Stimulated activated CD4-positive, alpha-beta T cell treated with anti-CD3 and anti-CD28 coated beads, Interleukin-1b, Interleukin-23, amount 100 ng/mL, for 24 hours (primary cell): ENCODE measurements at regions not wholly inside any gene's neighbourhood (a gene's known extent, or its start where the extent isn't known, plus 50 kb on each side); places are given as distances from the start of the nearest gene placed in this dataset.
"Not testable (repeated sequence)": the region's sequence is repeated elsewhere in the genome, so short reads cannot be mapped to it uniquely, and the experiment has no call there.

Experiments used
- DNase-seq, 4 experiments: peaks; one replicate each; pipeline ENCODE4 v3.0.0-alpha.2; 2020; ENCODE audit warnings: low read depth in 4 of 4, low spot score in 1 of 4

DNA sequence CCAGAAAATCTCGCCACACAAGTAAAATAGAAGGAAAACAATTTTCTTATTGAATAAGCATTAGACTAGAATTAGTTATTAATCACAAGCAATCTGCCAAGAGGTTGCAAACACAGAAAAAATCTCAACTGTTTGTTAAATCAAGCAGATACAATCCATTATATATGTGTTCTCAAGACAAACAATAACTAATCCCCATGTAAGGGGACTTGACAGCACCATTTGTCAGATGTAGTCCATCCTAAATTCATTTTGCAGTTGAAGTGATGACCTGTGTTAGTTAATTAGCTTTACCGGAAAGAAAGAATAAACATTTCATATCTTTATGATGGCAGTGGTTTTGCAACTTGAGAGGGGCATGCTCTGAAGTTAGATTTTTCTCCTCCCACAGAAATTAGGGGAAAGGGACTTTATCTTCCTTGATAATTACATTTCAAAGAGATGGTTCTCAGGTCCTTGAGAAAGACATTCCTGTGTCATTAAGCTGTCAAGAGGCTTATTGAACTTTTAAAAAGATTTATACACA, 1588.0 kb downstream of the GRIK2 start:
- no peak for DNase-seq

DNA sequence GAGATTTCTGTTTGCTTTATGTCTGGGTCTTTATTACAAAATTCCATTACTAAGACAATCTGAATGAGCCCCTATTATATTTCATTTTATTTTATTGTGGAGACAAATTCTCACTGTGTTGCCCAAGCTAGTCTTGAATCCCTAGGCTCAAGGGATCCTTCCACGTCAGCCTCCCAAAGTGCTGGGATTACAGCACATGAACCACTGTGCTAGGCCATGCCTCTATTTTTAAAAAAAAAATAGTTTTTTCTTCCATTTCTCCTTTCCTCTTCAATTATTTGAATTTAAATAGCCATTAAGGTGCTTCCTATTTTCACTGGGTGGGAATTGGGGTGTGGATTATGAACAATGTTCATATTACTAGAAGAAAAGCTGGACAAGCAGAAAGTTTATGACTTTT, 1587.4 kb downstream of the GRIK2 start:
- no peak for DNase-seq

DNA sequence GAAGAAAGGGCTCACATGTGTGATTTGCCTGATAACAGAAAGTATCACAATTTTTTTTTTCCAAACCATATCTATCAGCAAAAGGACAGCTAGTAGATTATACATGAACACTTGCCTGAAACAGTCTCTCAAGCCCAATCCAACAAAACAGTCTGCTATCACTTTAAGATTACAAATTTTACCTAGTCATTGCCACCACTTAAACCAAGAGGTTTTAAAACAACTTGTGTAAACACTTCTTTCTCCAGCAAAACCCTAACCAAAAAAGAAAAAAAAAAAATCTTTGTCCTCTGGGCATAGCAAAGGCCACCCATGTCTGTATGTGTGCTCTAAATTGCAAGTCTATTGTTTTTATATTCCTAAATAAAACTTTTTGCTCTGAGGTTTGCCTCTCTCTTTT, 1568.4 kb downstream of the GRIK2 start:
- DNase-seq, result no peak

DNA sequence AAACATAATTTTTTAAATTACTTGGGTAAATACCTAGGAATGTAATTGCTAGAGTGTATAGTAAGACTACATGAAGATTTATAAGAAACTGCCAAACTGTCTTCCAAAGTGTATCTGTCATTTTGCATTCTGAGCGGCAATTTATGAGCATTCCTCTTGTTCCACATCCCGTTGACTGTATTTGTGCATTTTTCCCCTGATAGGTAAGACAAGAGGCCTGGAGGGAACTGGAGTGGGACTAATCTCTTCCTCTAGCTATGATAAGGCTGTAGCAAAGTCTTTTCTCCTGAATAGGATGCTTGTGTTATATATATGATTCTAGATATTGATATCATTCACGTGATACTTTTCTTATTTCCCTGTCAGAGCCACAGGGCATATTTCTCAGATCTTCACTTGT, 1557.5 kb downstream of the GRIK2 start:
- no peak for DNase-seq

DNA sequence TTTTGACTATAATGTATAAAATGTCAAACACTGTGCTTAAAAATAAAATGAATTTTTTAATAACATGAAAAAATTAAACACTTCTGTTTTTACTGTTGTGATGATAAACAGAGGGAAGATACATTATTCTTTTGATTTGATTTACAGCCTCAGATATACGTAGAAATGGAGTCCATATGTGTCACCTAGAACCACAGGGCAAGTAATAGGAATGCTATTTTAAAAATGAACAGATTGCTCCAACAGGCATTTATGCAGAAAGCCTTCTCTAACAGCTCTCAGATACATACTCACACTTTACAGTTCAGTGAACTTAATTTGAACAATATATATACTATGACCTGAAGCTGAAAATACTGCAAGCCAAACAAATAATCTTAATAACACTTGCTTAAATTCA, 1551.0 kb downstream of the GRIK2 start:
- DNase-seq, result no peak

DNA sequence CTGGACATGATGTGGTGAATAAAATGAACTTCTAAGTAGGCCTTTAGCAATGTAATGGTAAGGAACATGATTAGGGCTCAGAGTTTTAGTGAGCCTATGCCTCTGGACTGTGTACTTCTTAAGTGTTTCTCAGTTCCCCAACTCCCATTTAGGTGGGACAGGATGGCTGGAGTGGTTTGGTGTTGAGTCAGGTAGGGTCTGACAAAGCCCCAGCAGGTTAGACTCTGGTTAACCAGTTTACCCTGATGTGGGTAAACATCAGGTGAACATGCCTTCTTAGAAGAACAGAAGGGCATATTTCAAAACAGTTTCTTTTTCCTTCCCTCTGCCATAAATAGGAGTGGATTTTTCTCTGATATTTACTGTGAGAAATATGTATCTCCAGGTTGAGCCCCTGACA, 1548.7 kb downstream of the GRIK2 start:
- no peak for DNase-seq

DNA sequence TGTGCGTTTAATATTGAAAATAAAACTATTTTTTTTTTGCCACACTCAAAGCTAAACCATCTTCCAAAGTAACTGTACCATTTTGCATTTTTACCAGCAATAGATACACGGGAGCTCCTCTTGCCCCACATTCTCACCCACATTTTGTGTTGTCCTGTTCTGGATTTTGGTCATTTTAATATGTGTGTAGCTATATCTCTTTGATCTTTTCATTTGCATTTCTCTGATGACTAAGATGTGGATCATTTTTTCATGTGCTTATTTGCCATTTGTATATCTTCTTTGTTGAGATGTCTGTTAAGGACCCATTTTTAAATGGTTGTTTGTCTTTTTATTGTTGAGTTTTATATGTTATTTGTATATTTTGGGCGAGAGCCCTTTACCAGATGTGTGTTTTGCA, 1543.5 kb downstream of the GRIK2 start:
- no peak for DNase-seq

DNA sequence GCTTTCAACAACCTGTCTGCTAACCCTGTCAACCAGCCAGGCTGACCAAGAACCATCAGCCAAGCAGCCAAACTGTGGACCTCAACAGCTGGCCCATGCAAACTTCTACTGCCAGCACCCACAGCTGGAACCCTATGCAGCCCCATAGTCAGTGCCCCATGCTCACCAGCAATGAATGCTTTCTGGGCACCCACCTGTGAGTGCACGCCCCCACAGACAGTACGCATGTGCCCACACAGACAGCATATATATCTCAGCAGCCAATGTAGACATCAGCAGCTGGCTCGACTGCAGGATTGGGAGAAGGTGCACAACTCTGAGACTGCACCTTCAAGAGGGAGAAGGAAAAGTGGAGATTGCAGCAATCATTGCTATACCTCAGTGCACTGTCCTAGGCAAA, 1534.6 kb downstream of the GRIK2 start:
- no peak for DNase-seq

DNA sequence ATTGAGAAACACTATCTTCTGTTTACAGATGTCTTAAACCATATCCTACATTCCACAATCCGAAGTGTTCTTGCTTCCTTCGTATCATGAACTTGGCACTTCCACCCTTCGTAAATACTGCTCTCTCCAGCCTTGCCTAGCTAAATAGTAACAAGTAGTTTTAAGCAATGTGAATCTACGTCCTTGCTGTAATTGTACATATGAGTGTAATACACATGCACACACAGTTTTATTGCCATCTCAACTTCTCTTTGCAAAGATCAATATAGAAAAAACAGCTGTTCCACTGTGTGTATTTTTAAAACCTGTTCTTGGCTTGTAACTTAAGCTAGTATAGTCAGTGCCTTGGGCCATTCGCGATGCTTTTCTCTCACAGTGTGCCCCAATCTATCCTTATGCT, 1524.7 kb downstream of the GRIK2 start:
- no peak for DNase-seq

DNA sequence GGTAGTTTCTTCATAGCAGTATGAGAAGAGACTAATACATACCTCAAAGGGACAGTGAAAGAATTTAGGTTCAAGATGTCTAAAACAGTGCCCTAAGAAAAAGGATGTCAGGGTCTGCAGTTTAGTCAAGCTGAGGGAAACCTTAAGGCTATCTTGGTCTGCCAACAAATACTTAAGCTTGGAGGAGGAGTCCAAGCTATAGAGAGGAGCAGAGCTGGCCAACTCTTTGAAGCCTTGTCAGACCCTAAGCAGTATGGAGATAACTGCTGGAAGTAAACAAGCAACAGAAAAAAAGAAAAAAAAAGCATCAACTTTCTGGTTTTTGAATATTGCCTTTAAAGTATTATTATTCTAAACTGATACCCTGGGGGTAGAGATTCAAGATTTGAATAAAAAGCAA, 1518.1 kb downstream of the GRIK2 start:
- no peak for DNase-seq

DNA sequence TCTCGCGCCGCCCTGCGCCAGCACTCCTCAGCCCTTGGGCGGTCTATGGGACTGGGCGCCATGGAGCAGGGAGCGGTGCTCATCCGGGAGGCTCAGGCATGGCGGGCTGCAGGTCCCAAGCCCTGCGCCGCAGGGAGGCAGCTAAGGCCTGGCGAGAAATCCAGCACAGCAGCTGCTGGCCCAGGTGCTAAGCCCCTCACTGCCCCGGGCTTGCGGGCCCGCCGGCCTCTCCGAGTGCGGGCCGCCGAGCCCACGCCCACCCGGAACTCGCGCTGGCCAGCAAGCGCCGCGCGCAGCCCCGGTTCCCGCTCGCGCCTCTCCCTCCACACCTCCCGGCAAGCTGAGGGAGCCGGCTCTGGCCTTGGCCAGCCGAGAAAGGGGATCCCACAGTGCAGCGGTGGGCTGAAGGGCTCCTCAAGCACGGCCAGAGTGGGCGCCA, 1517.2 kb downstream of the GRIK2 start:
- DNase-seq, result not testable (repeated sequence)

DNA sequence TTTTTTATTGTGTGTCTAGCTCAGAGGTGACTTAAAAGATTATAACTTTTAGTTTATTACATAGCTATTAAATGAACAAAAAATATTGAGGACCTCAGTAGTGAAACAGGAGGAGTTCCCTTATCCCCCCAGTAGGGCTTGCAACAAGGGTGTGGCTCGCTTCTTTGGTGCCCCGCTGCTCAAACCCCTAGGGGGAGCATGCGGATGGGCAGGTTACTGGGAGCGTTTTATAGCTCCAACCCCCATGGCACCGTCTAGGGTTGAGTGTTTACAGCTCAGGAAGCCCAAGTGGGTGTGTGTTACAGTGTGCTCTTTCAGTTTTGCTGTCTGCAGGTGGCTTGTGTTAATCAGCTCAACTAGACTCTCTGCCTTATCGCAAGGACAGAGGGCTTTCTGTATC, 1513.7 kb downstream of the GRIK2 start:
- DNase-seq, result no peak

DNA sequence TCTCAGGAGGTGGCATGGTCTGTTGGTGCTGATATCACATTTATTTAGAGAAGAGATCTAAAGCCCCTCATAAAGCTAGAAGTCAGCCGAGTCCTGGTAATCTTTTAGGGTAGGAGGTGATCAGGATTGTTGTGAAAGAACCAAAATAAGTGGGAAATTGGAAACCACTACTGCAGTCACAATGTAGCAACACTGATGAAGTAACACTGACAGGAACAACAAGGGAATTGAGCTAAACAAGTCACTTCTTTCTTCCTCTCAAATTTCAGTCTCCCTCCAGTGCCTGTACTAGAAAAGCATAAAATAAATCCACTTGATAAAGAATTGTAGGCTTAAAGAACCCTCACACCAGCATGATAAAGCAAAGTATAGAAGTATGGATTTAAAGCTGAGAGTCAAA, 1509.0 kb downstream of the GRIK2 start:
- no peak for DNase-seq

DNA sequence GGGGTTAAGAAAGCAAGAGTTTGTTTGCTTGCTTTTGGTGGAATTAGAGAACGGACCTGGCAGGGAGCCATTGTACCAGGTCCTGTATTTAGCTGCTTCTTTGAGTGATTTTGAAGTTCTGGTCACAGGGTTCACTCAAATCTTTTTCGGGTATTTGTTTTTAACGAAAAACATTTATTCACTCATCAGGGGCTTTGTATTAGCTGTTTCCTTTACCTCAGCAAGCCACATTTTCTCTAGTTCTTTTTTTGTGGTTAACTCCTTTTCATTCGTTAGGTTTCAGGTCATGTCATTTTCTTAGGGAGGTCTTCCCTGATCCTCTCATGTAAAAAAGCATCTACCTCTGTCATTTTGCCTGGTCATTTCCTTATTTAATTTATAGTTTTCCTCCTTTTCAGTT, 1502.2 kb downstream of the GRIK2 start:
- no peak for DNase-seq

DNA sequence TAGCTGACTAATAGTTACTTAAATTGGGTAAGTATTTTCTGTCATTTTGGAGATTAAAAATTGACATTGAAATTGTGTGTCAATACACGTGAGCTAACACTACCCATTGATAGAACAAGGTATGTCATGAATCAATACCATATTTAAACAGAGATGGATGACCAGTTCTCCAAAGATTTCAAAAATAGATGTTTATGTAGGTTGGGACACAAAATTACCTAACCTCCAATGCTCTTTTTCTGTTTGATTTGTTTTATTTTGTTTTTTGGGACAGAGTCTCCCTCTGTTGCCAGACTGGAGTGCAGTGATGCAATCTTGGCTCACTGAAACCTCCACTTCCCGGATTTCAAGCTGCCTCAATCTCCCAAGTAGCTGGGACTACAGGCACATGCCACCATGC, 1491.7 kb downstream of the GRIK2 start:
- no peak for DNase-seq

DNA sequence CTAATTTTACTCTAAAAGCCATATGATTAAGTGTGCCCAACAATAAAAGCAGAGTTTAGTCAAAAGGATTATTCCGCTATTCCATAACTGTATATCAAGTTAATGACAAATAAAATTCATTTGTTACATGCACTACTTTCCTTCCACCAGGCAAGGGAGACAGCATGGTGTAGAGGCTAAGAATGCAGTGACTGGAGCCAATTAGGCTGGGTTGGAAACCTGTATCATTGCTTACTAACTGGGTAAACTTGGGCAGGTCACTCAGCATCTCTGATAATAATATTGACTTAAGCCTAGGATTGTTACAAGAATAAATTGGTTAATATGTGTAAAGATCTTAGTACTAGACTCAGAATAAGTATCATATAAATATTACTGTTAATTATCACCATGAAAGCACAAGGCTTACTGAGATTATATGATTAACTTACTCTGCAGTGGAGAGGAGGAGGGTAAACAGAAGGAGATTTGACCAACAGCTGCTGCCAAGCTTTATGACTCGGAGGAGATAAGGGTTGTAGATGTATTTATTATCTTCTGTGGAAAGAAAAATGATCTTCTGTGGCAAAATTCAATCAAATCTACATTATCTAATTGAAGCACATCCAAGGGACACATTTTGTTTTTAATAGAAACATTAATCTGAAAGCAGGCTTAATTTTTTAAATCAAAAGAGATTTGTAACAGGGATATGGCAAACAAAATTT, 1459.9 kb downstream of the GRIK2 start:
- no peak for DNase-seq

DNA sequence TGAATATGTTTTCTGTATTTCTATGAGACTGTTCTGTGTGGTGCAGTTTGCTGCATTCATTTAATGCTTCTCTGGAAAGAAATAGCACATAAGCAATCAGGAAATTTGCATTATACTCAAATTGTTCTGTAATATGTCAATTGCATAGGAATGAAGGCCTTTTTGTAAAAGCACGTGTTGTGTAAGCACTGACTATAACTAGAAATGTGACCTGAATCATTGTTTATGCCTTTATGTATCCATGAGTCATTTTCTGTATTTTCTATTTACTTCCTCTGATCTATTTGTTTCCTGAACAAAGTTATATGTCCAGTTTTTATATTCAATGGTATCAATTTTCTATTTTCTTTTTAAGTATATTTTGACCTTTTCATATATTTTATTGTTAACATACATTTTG, 1455.3 kb downstream of the GRIK2 start:
- no peak for DNase-seq

DNA sequence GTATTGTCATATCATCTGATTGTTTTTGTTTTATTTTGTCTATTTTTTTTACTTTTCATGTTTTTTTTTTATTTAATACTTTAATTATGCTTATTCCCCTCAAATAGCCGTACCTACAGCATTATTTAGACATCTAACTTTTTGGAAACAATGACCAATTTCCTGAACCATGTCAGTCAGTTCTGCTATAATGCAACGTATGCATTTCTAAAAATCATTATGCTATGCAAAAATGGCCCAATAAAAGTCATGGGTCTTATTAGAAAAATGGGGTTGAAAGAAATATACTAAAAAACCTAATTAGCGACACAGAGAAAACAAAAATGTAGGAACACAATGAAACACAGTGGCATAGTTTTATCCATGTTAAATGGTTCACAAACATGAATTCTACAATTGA, 1454.7 kb downstream of the GRIK2 start:
- DNase-seq, result no peak

DNA sequence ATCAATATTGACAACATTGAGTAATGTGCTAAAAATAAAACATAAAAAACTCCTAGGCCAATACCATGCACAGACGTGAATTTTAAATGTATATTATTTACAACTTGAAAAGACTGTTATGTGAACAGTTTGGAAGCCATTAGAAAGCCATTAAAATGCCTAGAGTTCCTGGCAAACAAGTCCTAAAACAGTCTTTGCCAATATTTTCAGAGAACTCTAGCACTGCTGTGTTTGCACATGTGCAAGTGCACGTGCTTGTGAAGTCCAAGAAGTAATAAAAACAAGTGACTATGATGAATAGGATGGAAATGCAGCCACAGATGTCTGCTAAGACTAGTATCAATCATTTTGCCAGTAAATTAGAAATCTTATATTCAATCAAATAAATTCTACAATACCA, 1447.6 kb downstream of the GRIK2 start:
- DNase-seq, result no peak

DNA sequence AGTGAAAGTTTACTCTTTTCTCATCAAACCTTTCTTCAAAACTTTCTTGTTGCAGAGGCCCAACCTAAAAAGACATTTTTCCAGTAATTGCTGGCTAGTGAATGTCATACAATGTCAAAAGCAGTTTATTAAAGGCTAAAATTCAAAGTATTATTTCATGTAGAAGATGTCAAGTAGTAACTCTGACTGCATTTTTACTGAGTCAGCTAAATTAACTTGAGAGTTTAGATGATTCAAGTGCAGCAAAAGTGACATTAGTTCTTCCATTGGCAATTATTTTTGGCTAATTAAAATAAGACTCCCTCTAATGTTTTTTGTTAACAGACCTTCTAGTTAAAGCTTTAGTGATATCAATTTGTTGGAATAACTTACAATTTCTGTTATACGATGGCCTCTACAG, 1438.5 kb downstream of the GRIK2 start:
- no peak for DNase-seq

DNA sequence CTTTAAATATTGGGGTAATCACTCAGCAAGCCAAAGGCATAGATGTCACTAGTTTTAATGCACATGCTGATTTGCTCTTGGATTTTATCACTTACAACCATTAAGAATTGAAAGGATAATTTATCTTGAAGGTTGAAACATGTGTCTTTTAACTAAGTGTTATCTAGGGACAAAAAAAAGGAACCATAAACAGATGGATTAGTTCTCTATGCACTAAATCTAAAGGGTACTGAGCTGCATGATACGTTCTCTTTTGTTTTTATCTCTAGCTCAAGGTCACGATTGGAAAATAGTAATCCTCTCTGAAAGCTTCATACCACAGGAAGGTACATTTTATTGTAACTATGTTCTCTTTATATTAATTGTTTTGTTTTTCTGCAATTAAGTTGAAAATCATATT, 1426.6 kb downstream of the GRIK2 start:
- DNase-seq, result no peak

DNA sequence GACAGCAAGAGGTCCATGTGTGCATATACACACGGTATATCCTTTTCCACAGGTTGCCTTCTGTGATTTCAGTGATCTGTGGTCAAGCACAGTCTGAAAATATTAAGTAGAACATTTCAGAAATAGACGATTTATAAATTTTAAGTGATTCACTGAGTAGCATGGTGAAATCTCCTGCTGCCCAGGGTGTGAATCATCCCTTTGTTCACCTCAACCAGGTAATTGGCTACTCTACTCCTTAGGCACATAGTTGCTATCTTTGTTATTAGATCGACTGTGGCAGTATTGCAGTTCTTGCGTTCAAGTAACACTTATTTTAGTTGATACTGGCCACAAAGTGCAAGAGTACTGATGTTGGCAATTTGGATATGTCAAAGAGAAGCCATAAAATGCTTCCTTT, 1421.7 kb downstream of the GRIK2 start:
- DNase-seq, result no peak

DNA sequence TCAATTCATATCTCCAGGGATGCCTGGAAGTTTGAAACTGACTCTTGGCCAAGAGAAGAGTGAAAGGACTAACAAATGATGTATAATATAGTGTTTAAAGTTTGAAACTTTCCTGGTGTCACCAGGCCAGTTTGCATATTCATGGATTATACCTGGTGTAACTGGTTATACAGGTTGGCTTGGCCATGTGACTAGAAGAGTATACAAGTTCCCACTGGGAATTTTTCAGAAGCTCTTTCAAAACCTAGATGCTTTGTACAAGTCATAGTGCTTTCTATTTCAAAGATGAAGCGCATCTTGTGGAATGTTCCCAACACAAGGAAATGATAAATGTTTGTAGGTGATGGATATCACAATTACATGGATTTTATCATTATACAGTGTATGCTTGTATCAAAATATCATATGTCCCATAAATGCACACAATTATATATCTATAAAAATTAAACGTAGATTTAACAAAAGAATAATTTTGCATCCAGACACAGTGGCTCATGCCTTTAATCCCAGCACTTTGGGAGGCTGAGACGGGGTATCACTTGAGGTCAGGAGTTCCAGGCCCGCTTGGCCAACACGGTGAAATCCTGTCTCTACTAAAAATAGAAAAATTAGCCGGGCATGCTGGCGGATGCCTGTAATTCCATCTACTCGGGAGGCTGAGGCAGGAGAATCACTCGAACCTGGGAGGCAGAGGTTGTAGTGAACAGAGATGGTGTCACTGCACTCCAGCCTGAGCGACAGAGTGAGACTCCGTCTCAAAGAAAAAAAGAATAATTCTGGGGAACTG, 1420.2 kb downstream of the GRIK2 start:
- no peak for DNase-seq
